Right lobe of liver (tissue), 6 donors: ENCODE measurements at regions not wholly inside any gene's neighbourhood (a gene's known extent, or its start where the extent isn't known, plus 50 kb on each side); places are given as distances from the start of the nearest gene placed in this dataset.

Experiments
- ATAC-seq, 4 donors: fragments of 200-7000 bp; cut with Tn5 transposase; one replicate each; pipeline ENCODE4 v1.9.1; 2020; ENCODE audit warnings: mild to moderate bottlenecking in 4 of 4, moderate library complexity in 4 of 4
- DNase-seq, 3 donors: peaks; one replicate each; pipeline ENCODE4 v3.0.0-alpha.2; 2020
- H3K27ac ChIP-seq, 3 donors: fragments of 200-600 bp; one replicate each; pipeline ENCODE4 v1.8.0; 2022
- H3K27me3 ChIP-seq, 2 donors: fragments of 200-600 bp; one replicate each; pipeline ENCODE4 v1.8.0; 2022
- H3K36me3 ChIP-seq, 4 donors: fragments of 200-600 bp; sonication (generic) in 1 of 4; one replicate each; pipeline versions ENCODE4 v1.5.1 to v1.8.0; 2017 to 2022; ENCODE audit warnings: control low read depth in 1 of 4
- H3K4me1 ChIP-seq, 4 donors: fragments of 200-600 bp; sonication (generic) in 1 of 4; one replicate each; pipeline versions ENCODE4 v1.5.1 to v1.8.0; 2017 to 2022; ENCODE audit warnings: control low read depth in 1 of 4
- H3K4me3 ChIP-seq, 3 donors: fragments of 200-600 bp; one replicate each; pipeline ENCODE4 v1.8.0; 2022
- H3K9me3 ChIP-seq, 4 donors: fragments of 200-600 bp; sonication (generic) in 1 of 4; one replicate each; pipeline versions ENCODE4 v1.5.1 to v1.8.0; 2017 to 2022; ENCODE audit warnings: control low read depth in 1 of 4
- CTCF ChIP-seq, 4 donors: fragments of 200-600 bp in 3 of 4; fragments of 450-650 bp in 1 of 4; IDR thresholded peaks; one replicate each; pipeline versions ENCODE4 v1.5.1 to v1.8.0; 2016 to 2022; ENCODE audit warnings: antibody characterized with exemption in 4 of 4, mild to moderate bottlenecking in 2 of 4
- POLR2A ChIP-seq: fragments of 450-650 bp; IDR thresholded peaks from one replicate; pipeline ENCODE4 v1.6.1; 2017; ENCODE audit warnings: antibody characterized with exemption, mild to moderate bottlenecking
- WGBS: methylation state at CpG from one replicate; pipeline ENCODE4 v1.1.6; 2018; ENCODE audit warnings: low coverage, low lambda C conversion rate; ENCODE audit not compliant: insufficient coverage; ENCODE audit errors: missing lambda C conversion rate; 5-methylcytosine and 5-hydroxymethylcytosine counted together
- intact Hi-C, 2 donors: fragments of 100-400 bp; cut with DNase I; formaldehyde crosslinking; loops; one replicate each; pipeline versions ENCODE4 v1.11.2 to v1.14.1; 2022
- donor health status: DM: no; HTN: yes; CAD: no.
- donor health status: DM: no; HTN: no; CAD: no.
- donor health status: DM: no; HTN: no; CAD: no.
- donor health status: DM: no; HTN: yes; CAD: no.
- donor health status: DM: no; HTN: yes; CAD: no.

GRCh38 chr16:5422643-5423496 lies 325.3 kb upstream of the EEF2KMT start:
- H3K4me1 ChIP-seq, result no peaks in the 10 kb centered on the region
- intact Hi-C loops, result no loop called here
- DNase-seq (no peak), ATAC-seq (no peak)
- WGBS, result 45% methylated on average over 2 of the region's 4 CpGs
- no peak overlapping the region for H3K27ac ChIP-seq
- TF ChIP-seq CTCF (IDR thresholded peaks at IDR 0.05), result no peak
- TF ChIP-seq POLR2A, result no peak
- H3K9me3 ChIP-seq, result no peaks in the 10 kb centered on the region
- H3K27me3 ChIP-seq, result no peaks in the 10 kb centered on the region
- H3K4me3 ChIP-seq, result no peak overlapping the region
- no peaks in the 10 kb centered on the region for H3K36me3 ChIP-seq

GRCh38 chr16:5422047-5422446 lies 324.5 kb upstream of the EEF2KMT start:
- no peak for TF ChIP-seq POLR2A
- no peaks in the 10 kb centered on the region for H3K9me3 ChIP-seq
- DNase-seq (no peak), ATAC-seq (no peak)
- intact Hi-C loops, result no loop called here
- no peaks in the 10 kb centered on the region for H3K4me1 ChIP-seq
- 35% methylated on average over 3 of the region's 3 CpGs for WGBS
- no peak overlapping the region for H3K27ac ChIP-seq
- no peaks in the 10 kb centered on the region for H3K36me3 ChIP-seq
- H3K27me3 ChIP-seq, result no peaks in the 10 kb centered on the region
- no peak overlapping the region for H3K4me3 ChIP-seq

GRCh38 chr16:5416013-5416412 lies 318.4 kb upstream of the EEF2KMT start:
- Histone ChIP-seq H3K4me3 (no peak overlapping the region), H3K9me3 (no peaks in the 10 kb centered on the region), H3K4me1 (no peaks in the 10 kb centered on the region), H3K27me3 (no peaks in the 10 kb centered on the region), H3K27ac (no peak overlapping the region), H3K36me3 (no peaks in the 10 kb centered on the region)
- DNase-seq (no peak), ATAC-seq (no peak)
- TF ChIP-seq POLR2A (no peak), CTCF (IDR thresholded peaks at IDR 0.05) (no peak)
- intact Hi-C loops, result no loop called here
- WGBS, result 28% methylated on average over 5 of the region's 5 CpGs

- intact Hi-C loops, result no loop called here
Observed at GRCh38 chr16:5415123-5415522, 317.5 kb upstream of the EEF2KMT start.

More at GRCh38 chr16:5415123-5415522, 317.5 kb upstream of the EEF2KMT start:
- ATAC-seq (no peak), DNase-seq (no peak)
- Histone ChIP-seq H3K4me1 (no peaks in the 10 kb centered on the region), H3K4me3 (no peak overlapping the region), H3K9me3 (no peaks in the 10 kb centered on the region), H3K27ac (no peak overlapping the region), H3K36me3 (no peaks in the 10 kb centered on the region), H3K27me3 (no peaks in the 10 kb centered on the region)
- TF ChIP-seq CTCF (IDR thresholded peaks at IDR 0.05) (no peak), POLR2A (no peak)
- WGBS, result 26% methylated on average over 5 of the region's 7 CpGs
